ENCODE measurements at regions not wholly inside any gene's neighbourhood (a gene's known extent, or its start where the extent isn't known, plus 50 kb on each side); places are given as distances from the start of the nearest gene placed in this dataset.

- no peak overlapping the region for H3K4me3 ChIP-seq (ENCODE audit: low read depth, low read length)
- no peaks in the 10 kb centered on the region for H3K27me3 ChIP-seq (ENCODE audit: control insufficient read depth, insufficient read depth, low read length)
- H3K4me1 ChIP-seq (ENCODE audit: control insufficient read depth, insufficient read depth, low read length): no peaks in the 10 kb centered on the region
- peaks cover 36% of the 10 kb centered on the region for H3K9me3 ChIP-seq (ENCODE audit: control insufficient read depth, insufficient read depth, low read depth, low read length)
- H3K36me3 ChIP-seq (ENCODE audit: control insufficient read depth, insufficient read depth, low read length): no peaks in the 10 kb centered on the region
- H3K27ac ChIP-seq (ENCODE audit: low read depth, low read length): no peak overlapping the region
- H3K9ac ChIP-seq (ENCODE audit: low read length): no peak overlapping the region
Observed at GRCh38 chr2:22807872-22808271, 577.1 kb upstream of the KLHL29 start.

GRCh38 chr2:22810602-22811001, 574.4 kb upstream of the KLHL29 start:
- Histone ChIP-seq H3K9ac (ENCODE audit: low read length) (no peak overlapping the region), H3K27ac (ENCODE audit: low read depth, low read length) (no peak overlapping the region), H3K9me3 (ENCODE audit: control insufficient read depth, insufficient read depth, low read depth, low read length) (peaks cover 23% of the 10 kb centered on the region), H3K4me1 (ENCODE audit: control insufficient read depth, insufficient read depth, low read length) (no peaks in the 10 kb centered on the region), H3K36me3 (ENCODE audit: control insufficient read depth, insufficient read depth, low read length) (no peaks in the 10 kb centered on the region), H3K27me3 (ENCODE audit: control insufficient read depth, insufficient read depth, low read length) (no peaks in the 10 kb centered on the region), H3K4me3 (ENCODE audit: low read depth, low read length) (no peak overlapping the region)

GRCh38 chr2:22812065-22812680, 572.8 kb upstream of the KLHL29 start:
- Histone ChIP-seq H3K9me3 (ENCODE audit: control insufficient read depth, insufficient read depth, low read depth, low read length) (peaks cover 8% of the 10 kb centered on the region), H3K36me3 (ENCODE audit: control insufficient read depth, insufficient read depth, low read length) (no peaks in the 10 kb centered on the region), H3K27me3 (ENCODE audit: control insufficient read depth, insufficient read depth, low read length) (no peaks in the 10 kb centered on the region), H3K4me3 (ENCODE audit: low read depth, low read length) (no peak overlapping the region), H3K9ac (ENCODE audit: low read length) (no peak overlapping the region), H3K27ac (ENCODE audit: low read depth, low read length) (no peak overlapping the region), H3K4me1 (ENCODE audit: control insufficient read depth, insufficient read depth, low read length) (no peaks in the 10 kb centered on the region)

- Histone ChIP-seq H3K27ac (ENCODE audit: low read depth, low read length) (no peak overlapping the region), H3K36me3 (ENCODE audit: control insufficient read depth, insufficient read depth, low read length) (no peaks in the 10 kb centered on the region), H3K9me3 (ENCODE audit: control insufficient read depth, insufficient read depth, low read depth, low read length) (no peaks in the 10 kb centered on the region), H3K9ac (ENCODE audit: low read length) (no peak overlapping the region), H3K4me1 (ENCODE audit: control insufficient read depth, insufficient read depth, low read length) (no peaks in the 10 kb centered on the region), H3K27me3 (ENCODE audit: control insufficient read depth, insufficient read depth, low read length) (no peaks in the 10 kb centered on the region), H3K4me3 (ENCODE audit: low read depth, low read length) (no peak overlapping the region)
Observed at GRCh38 chr2:22817197-22817596, 567.8 kb upstream of the KLHL29 start.

GRCh38 chr2:22821458-22821857, 563.5 kb upstream of the KLHL29 start:
- Histone ChIP-seq H3K36me3 (ENCODE audit: control insufficient read depth, insufficient read depth, low read length) (no peaks in the 10 kb centered on the region), H3K4me1 (ENCODE audit: control insufficient read depth, insufficient read depth, low read length) (no peaks in the 10 kb centered on the region), H3K4me3 (ENCODE audit: low read depth, low read length) (no peak overlapping the region), H3K9me3 (ENCODE audit: control insufficient read depth, insufficient read depth, low read depth, low read length) (no peaks in the 10 kb centered on the region), H3K27me3 (ENCODE audit: control insufficient read depth, insufficient read depth, low read length) (no peaks in the 10 kb centered on the region), H3K27ac (ENCODE audit: low read depth, low read length) (no peak overlapping the region), H3K9ac (ENCODE audit: low read length) (no peak overlapping the region)

GRCh38 chr2:22822835-22823234, 562.1 kb upstream of the KLHL29 start:
- Histone ChIP-seq H3K9me3 (ENCODE audit: control insufficient read depth, insufficient read depth, low read depth, low read length) (no peaks in the 10 kb centered on the region), H3K27ac (ENCODE audit: low read depth, low read length) (no peak overlapping the region), H3K4me3 (ENCODE audit: low read depth, low read length) (no peak overlapping the region), H3K9ac (ENCODE audit: low read length) (no peak overlapping the region), H3K4me1 (ENCODE audit: control insufficient read depth, insufficient read depth, low read length) (no peaks in the 10 kb centered on the region), H3K36me3 (ENCODE audit: control insufficient read depth, insufficient read depth, low read length) (no peaks in the 10 kb centered on the region), H3K27me3 (ENCODE audit: control insufficient read depth, insufficient read depth, low read length) (no peaks in the 10 kb centered on the region)

- Histone ChIP-seq H3K27me3 (ENCODE audit: control insufficient read depth, insufficient read depth, low read length) (no peaks in the 10 kb centered on the region), H3K4me1 (ENCODE audit: control insufficient read depth, insufficient read depth, low read length) (no peaks in the 10 kb centered on the region), H3K27ac (ENCODE audit: low read depth, low read length) (no peak overlapping the region), H3K4me3 (ENCODE audit: low read depth, low read length) (no peak overlapping the region), H3K36me3 (ENCODE audit: control insufficient read depth, insufficient read depth, low read length) (no peaks in the 10 kb centered on the region), H3K9me3 (ENCODE audit: control insufficient read depth, insufficient read depth, low read depth, low read length) (no peaks in the 10 kb centered on the region), H3K9ac (ENCODE audit: low read length) (no peak overlapping the region)
Observed at GRCh38 chr2:22824618-22825017, 560.4 kb upstream of the KLHL29 start.

GRCh38 chr2:22826703-22827102, 558.3 kb upstream of the KLHL29 start:
- Histone ChIP-seq H3K9me3 (ENCODE audit: control insufficient read depth, insufficient read depth, low read depth, low read length) (no peaks in the 10 kb centered on the region), H3K27me3 (ENCODE audit: control insufficient read depth, insufficient read depth, low read length) (no peaks in the 10 kb centered on the region), H3K36me3 (ENCODE audit: control insufficient read depth, insufficient read depth, low read length) (no peaks in the 10 kb centered on the region), H3K4me3 (ENCODE audit: low read depth, low read length) (no peak overlapping the region), H3K4me1 (ENCODE audit: control insufficient read depth, insufficient read depth, low read length) (no peaks in the 10 kb centered on the region), H3K9ac (ENCODE audit: low read length) (no peak overlapping the region), H3K27ac (ENCODE audit: low read depth, low read length) (no peak overlapping the region)

GRCh38 chr2:22829791-22830190, 555.2 kb upstream of the KLHL29 start:
- no peaks in the 10 kb centered on the region for H3K27me3 ChIP-seq (ENCODE audit: control insufficient read depth, insufficient read depth, low read length)
- H3K4me3 ChIP-seq (ENCODE audit: low read depth, low read length): no peak overlapping the region
- H3K9me3 ChIP-seq (ENCODE audit: control insufficient read depth, insufficient read depth, low read depth, low read length): no peaks in the 10 kb centered on the region

GRCh38 chr2:22832196-22832595, 552.8 kb upstream of the KLHL29 start:
- no peaks in the 10 kb centered on the region for H3K9me3 ChIP-seq (ENCODE audit: control insufficient read depth, insufficient read depth, low read depth, low read length)
- no peak overlapping the region for H3K9ac ChIP-seq (ENCODE audit: low read length)
- no peak overlapping the region for H3K27ac ChIP-seq (ENCODE audit: low read depth, low read length)
- no peak overlapping the region for H3K4me3 ChIP-seq (ENCODE audit: low read depth, low read length)
- no peaks in the 10 kb centered on the region for H3K4me1 ChIP-seq (ENCODE audit: control insufficient read depth, insufficient read depth, low read length)
- H3K36me3 ChIP-seq (ENCODE audit: control insufficient read depth, insufficient read depth, low read length): no peaks in the 10 kb centered on the region
- H3K27me3 ChIP-seq (ENCODE audit: control insufficient read depth, insufficient read depth, low read length): no peaks in the 10 kb centered on the region

More at GRCh38 chr2:22829791-22830190, 555.2 kb upstream of the KLHL29 start:
- Histone ChIP-seq H3K27ac (ENCODE audit: low read depth, low read length) (no peak overlapping the region), H3K4me1 (ENCODE audit: control insufficient read depth, insufficient read depth, low read length) (no peaks in the 10 kb centered on the region), H3K36me3 (ENCODE audit: control insufficient read depth, insufficient read depth, low read length) (no peaks in the 10 kb centered on the region), H3K9ac (ENCODE audit: low read length) (no peak overlapping the region)

- H3K36me3 ChIP-seq (ENCODE audit: control insufficient read depth, insufficient read depth, low read length): no peaks in the 10 kb centered on the region
- no peaks in the 10 kb centered on the region for H3K27me3 ChIP-seq (ENCODE audit: control insufficient read depth, insufficient read depth, low read length)
- no peak overlapping the region for H3K27ac ChIP-seq (ENCODE audit: low read depth, low read length)
- no peak overlapping the region for H3K4me3 ChIP-seq (ENCODE audit: low read depth, low read length)
- H3K4me1 ChIP-seq (ENCODE audit: control insufficient read depth, insufficient read depth, low read length): no peaks in the 10 kb centered on the region
- H3K9me3 ChIP-seq (ENCODE audit: control insufficient read depth, insufficient read depth, low read depth, low read length): no peaks in the 10 kb centered on the region
- H3K9ac ChIP-seq (ENCODE audit: low read length): no peak overlapping the region
Observed at GRCh38 chr2:22838461-22838860, 546.5 kb upstream of the KLHL29 start.

Measured in HUES6 (cell line).